ENCODE measurements at regions not wholly inside any gene's neighbourhood (a gene's known extent, or its start where the extent isn't known, plus 50 kb on each side); places are given as distances from the start of the nearest gene placed in this dataset.

DNA sequence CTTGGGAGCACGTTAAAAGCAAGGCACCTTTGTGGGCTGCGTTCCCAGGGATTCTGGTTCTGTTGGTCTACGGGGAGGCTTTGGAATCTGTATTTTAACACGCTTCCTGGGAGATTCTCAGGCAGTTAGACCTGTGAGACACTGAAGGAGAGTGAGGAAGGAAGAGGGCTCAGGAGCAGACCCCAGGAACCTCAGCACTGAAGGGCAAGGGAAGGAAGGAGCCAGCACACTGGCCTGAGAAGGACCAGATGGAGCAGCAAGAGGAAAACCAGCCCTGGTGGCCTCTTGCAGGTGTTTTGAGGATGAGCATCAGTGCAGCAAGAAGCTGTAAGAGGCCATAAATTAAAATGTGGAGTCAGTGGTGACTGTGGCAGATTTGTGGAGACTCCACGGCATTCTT lies 146.7 kb downstream of the RPLP1 start:
- TF ChIP-seq, protein P1, sequence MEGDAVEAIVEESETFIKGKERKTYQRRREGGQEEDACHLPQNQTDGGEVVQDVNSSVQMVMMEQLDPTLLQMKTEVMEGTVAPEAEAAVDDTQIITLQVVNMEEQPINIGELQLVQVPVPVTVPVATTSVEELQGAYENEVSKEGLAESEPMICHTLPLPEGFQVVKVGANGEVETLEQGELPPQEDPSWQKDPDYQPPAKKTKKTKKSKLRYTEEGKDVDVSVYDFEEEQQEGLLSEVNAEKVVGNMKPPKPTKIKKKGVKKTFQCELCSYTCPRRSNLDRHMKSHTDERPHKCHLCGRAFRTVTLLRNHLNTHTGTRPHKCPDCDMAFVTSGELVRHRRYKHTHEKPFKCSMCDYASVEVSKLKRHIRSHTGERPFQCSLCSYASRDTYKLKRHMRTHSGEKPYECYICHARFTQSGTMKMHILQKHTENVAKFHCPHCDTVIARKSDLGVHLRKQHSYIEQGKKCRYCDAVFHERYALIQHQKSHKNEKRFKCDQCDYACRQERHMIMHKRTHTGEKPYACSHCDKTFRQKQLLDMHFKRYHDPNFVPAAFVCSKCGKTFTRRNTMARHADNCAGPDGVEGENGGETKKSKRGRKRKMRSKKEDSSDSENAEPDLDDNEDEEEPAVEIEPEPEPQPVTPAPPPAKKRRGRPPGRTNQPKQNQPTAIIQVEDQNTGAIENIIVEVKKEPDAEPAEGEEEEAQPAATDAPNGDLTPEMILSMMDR (IDR thresholded peaks at IDR 0.05; ENCODE audit: low read depth, low read length, missing input control): no peak
- no peak for TF ChIP-seq TAF1 (conservative IDR thresholded peaks at IDR 0.05)
- TF ChIP-seq SP1 (IDR thresholded peaks at IDR 0.05): no peak
- no peak for TF ChIP-seq JUND (IDR thresholded peaks at IDR 0.05)
- no peak for TF ChIP-seq RAD21 (IDR thresholded peaks at IDR 0.05)
- no peak for TF ChIP-seq YY1 (IDR thresholded peaks at IDR 0.05)
- TF ChIP-seq, protein P2, sequence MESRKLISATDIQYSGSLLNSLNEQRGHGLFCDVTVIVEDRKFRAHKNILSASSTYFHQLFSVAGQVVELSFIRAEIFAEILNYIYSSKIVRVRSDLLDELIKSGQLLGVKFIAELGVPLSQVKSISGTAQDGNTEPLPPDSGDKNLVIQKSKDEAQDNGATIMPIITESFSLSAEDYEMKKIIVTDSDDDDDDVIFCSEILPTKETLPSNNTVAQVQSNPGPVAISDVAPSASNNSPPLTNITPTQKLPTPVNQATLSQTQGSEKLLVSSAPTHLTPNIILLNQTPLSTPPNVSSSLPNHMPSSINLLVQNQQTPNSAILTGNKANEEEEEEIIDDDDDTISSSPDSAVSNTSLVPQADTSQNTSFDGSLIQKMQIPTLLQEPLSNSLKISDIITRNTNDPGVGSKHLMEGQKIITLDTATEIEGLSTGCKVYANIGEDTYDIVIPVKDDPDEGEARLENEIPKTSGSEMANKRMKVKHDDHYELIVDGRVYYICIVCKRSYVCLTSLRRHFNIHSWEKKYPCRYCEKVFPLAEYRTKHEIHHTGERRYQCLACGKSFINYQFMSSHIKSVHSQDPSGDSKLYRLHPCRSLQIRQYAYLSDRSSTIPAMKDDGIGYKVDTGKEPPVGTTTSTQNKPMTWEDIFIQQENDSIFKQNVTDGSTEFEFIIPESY (IDR thresholded peaks at IDR 0.05): no peak
- TF ChIP-seq, protein P3, sequence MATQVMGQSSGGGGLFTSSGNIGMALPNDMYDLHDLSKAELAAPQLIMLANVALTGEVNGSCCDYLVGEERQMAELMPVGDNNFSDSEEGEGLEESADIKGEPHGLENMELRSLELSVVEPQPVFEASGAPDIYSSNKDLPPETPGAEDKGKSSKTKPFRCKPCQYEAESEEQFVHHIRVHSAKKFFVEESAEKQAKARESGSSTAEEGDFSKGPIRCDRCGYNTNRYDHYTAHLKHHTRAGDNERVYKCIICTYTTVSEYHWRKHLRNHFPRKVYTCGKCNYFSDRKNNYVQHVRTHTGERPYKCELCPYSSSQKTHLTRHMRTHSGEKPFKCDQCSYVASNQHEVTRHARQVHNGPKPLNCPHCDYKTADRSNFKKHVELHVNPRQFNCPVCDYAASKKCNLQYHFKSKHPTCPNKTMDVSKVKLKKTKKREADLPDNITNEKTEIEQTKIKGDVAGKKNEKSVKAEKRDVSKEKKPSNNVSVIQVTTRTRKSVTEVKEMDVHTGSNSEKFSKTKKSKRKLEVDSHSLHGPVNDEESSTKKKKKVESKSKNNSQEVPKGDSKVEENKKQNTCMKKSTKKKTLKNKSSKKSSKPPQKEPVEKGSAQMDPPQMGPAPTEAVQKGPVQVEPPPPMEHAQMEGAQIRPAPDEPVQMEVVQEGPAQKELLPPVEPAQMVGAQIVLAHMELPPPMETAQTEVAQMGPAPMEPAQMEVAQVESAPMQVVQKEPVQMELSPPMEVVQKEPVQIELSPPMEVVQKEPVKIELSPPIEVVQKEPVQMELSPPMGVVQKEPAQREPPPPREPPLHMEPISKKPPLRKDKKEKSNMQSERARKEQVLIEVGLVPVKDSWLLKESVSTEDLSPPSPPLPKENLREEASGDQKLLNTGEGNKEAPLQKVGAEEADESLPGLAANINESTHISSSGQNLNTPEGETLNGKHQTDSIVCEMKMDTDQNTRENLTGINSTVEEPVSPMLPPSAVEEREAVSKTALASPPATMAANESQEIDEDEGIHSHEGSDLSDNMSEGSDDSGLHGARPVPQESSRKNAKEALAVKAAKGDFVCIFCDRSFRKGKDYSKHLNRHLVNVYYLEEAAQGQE (IDR thresholded peaks at IDR 0.05): no peak

Data from liver (tissue), 3 donors.